Activated T-cell treated with anti-CD3 and anti-CD28 coated beads, Interleukin-2, amount 50 U/mL, for 4 hours (primary cell): ENCODE measurements at regions not wholly inside any gene's neighbourhood (a gene's known extent, or its start where the extent isn't known, plus 50 kb on each side); places are given as distances from the start of the nearest gene placed in this dataset.
A peak's percentile ranks its signal among the peaks of the same experiment; 100 is the strongest.
"Not testable (repeated sequence)": the region's sequence is repeated elsewhere in the genome, so short reads cannot be mapped to it uniquely, and the experiment has no call there.

Source experiments
- ATAC-seq, 2 donors: fragments of 200-7000 bp; cut with Tn5 transposase; one replicate each; pipeline ENCODE4 v1.10.0; 2021
- DNase-seq: peaks from one replicate; pipeline ENCODE4 v3.0.0-alpha.2; 2020
- H3K27me3 Mint-ChIP-seq: one replicate; pipeline ENCODE4 v1.8.0; 2021; ENCODE audit warnings: low read depth, mixed read lengths
- H3K36me3 Mint-ChIP-seq: one replicate; pipeline ENCODE4 v1.8.0; 2022; ENCODE audit warnings: mixed read lengths; ENCODE audit not compliant: insufficient read depth
- H3K4me1 Mint-ChIP-seq: one replicate; pipeline ENCODE4 v1.8.0; 2021; ENCODE audit warnings: low read depth, mixed read lengths
- H3K4me3 Mint-ChIP-seq: one replicate; pipeline ENCODE4 v1.8.0; 2021; ENCODE audit warnings: mild to moderate bottlenecking, moderate library complexity, mixed read lengths
- H3K9me3 Mint-ChIP-seq: one replicate; pipeline ENCODE4 v1.8.0; 2021; ENCODE audit warnings: mixed read lengths

GRCh38 chr20:40959325-40960092, 69.1 kb upstream of the TOP1 start:
- H3K9me3 Mint-ChIP-seq: no peaks in the 10 kb centered on the region
- peaks cover 8% of the 10 kb centered on the region for H3K4me1 Mint-ChIP-seq
- DNase-seq (no peak), ATAC-seq (no peak)
- no peaks in the 10 kb centered on the region for H3K27me3 Mint-ChIP-seq
- no peaks in the 10 kb centered on the region for H3K36me3 Mint-ChIP-seq
- no peak overlapping the region for H3K4me3 Mint-ChIP-seq

GRCh38 chr20:40960101-40960500, 68.5 kb upstream of the TOP1 start:
- Mint-ChIP-seq H3K4me1 (peaks cover 8% of the 10 kb centered on the region), H3K36me3 (no peaks in the 10 kb centered on the region), H3K27me3 (no peaks in the 10 kb centered on the region), H3K9me3 (no peaks in the 10 kb centered on the region), H3K4me3 (no peak overlapping the region)
- DNase-seq (no peak), ATAC-seq (no peak)

- Mint-ChIP-seq H3K27me3 (no peaks in the 10 kb centered on the region), H3K4me1 (peaks cover 8% of the 10 kb centered on the region), H3K4me3 (no peak overlapping the region), H3K9me3 (no peaks in the 10 kb centered on the region), H3K36me3 (no peaks in the 10 kb centered on the region)
- ATAC-seq (no peak), DNase-seq (no peak)
These were observed 68.1 kb upstream of the TOP1 start for GRCh38 chr20:40960521-40960956.

- ATAC-seq (no peak), DNase-seq (no peak)
- H3K4me3 Mint-ChIP-seq: no peak overlapping the region
- no peaks in the 10 kb centered on the region for H3K9me3 Mint-ChIP-seq
- H3K36me3 Mint-ChIP-seq: no peaks in the 10 kb centered on the region
- H3K4me1 Mint-ChIP-seq: peaks cover 8% of the 10 kb centered on the region
- no peaks in the 10 kb centered on the region for H3K27me3 Mint-ChIP-seq
These were observed 67.4 kb upstream of the TOP1 start for GRCh38 chr20:40961176-40961575.

- Mint-ChIP-seq H3K36me3 (no peaks in the 10 kb centered on the region), H3K4me3 (no peak overlapping the region), H3K27me3 (no peaks in the 10 kb centered on the region), H3K4me1 (peaks cover 8% of the 10 kb centered on the region), H3K9me3 (no peaks in the 10 kb centered on the region)
- ATAC-seq (peak in 1 of 2 donors; percentile 33), DNase-seq (no peak)
These were observed 66.7 kb upstream of the TOP1 start for GRCh38 chr20:40961686-40962640.

GRCh38 chr20:40962733-40963504, 65.7 kb upstream of the TOP1 start:
- no peaks in the 10 kb centered on the region for H3K9me3 Mint-ChIP-seq
- H3K36me3 Mint-ChIP-seq: no peaks in the 10 kb centered on the region
- H3K4me3 Mint-ChIP-seq: no peak overlapping the region
- peaks cover 8% of the 10 kb centered on the region for H3K4me1 Mint-ChIP-seq
- ATAC-seq: peak; percentile 86 to 94
- DNase-seq: peak; percentile 67
- H3K27me3 Mint-ChIP-seq: no peaks in the 10 kb centered on the region

- H3K27me3 Mint-ChIP-seq: no peaks in the 10 kb centered on the region
- DNase-seq (no peak), ATAC-seq (no peak)
- H3K4me1 Mint-ChIP-seq: peaks cover 8% of the 10 kb centered on the region
- no peak overlapping the region for H3K4me3 Mint-ChIP-seq
- no peaks in the 10 kb centered on the region for H3K9me3 Mint-ChIP-seq
- H3K36me3 Mint-ChIP-seq: no peaks in the 10 kb centered on the region
These were observed 65.1 kb upstream of the TOP1 start for GRCh38 chr20:40963505-40963845.

GRCh38 chr20:40965671-40966070, 63.0 kb upstream of the TOP1 start:
- Mint-ChIP-seq H3K27me3 (peaks cover 5% of the 10 kb centered on the region), H3K4me1 (peaks cover 18% of the 10 kb centered on the region), H3K9me3 (no peaks in the 10 kb centered on the region), H3K36me3 (no peaks in the 10 kb centered on the region), H3K4me3 (no peak overlapping the region)
- no peak for ATAC-seq
- DNase-seq: no peak

- no peaks in the 10 kb centered on the region for H3K36me3 Mint-ChIP-seq
- no peaks in the 10 kb centered on the region for H3K9me3 Mint-ChIP-seq
- ATAC-seq (no peak), DNase-seq (no peak)
- peaks cover 18% of the 10 kb centered on the region for H3K4me1 Mint-ChIP-seq
- H3K27me3 Mint-ChIP-seq: peaks cover 5% of the 10 kb centered on the region
- no peak overlapping the region for H3K4me3 Mint-ChIP-seq
These were observed 62.5 kb upstream of the TOP1 start for GRCh38 chr20:40966103-40966502.

- peaks cover 5% of the 10 kb centered on the region for H3K27me3 Mint-ChIP-seq
- H3K4me1 Mint-ChIP-seq: peaks cover 15% of the 10 kb centered on the region
- H3K9me3 Mint-ChIP-seq: no peaks in the 10 kb centered on the region
- DNase-seq (no peak), ATAC-seq (no peak)
- H3K4me3 Mint-ChIP-seq: no peak overlapping the region
- H3K36me3 Mint-ChIP-seq: no peaks in the 10 kb centered on the region
These were observed 62.0 kb upstream of the TOP1 start for GRCh38 chr20:40966516-40967185.

GRCh38 chr20:40967700-40968099, 60.9 kb upstream of the TOP1 start:
- Mint-ChIP-seq H3K9me3 (no peaks in the 10 kb centered on the region), H3K4me3 (no peak overlapping the region), H3K36me3 (no peaks in the 10 kb centered on the region), H3K27me3 (peaks cover 5% of the 10 kb centered on the region), H3K4me1 (peaks cover 10% of the 10 kb centered on the region)
- no peak for DNase-seq
- no peak for ATAC-seq

- not testable (repeated sequence) for H3K27me3 Mint-ChIP-seq, H3K9me3 Mint-ChIP-seq, H3K36me3 Mint-ChIP-seq, H3K4me1 Mint-ChIP-seq
- peak overlapping the region; percentile 82 for H3K4me3 Mint-ChIP-seq
- peak; percentile 90 for DNase-seq
- peak; percentile 93 to 97 for ATAC-seq
These were observed 59.6 kb upstream of the TOP1 start for GRCh38 chr20:40968816-40969562.

GRCh38 chr20:40970218-40970617, 58.4 kb upstream of the TOP1 start:
- peaks cover 6% of the 10 kb centered on the region for H3K27me3 Mint-ChIP-seq
- H3K36me3 Mint-ChIP-seq: no peaks in the 10 kb centered on the region
- DNase-seq (no peak), ATAC-seq (no peak)
- H3K4me1 Mint-ChIP-seq: peaks cover 10% of the 10 kb centered on the region
- H3K9me3 Mint-ChIP-seq: no peaks in the 10 kb centered on the region
- H3K4me3 Mint-ChIP-seq: no peak overlapping the region
